Sciatic nerve (tissue), 2 donors: ENCODE measurements at regions not wholly inside any gene's neighbourhood (a gene's known extent, or its start where the extent isn't known, plus 50 kb on each side); places are given as distances from the start of the nearest gene placed in this dataset.

Experiments
- ATAC-seq: fragments of 200-7000 bp; cut with Tn5 transposase; one replicate; pipeline ENCODE4 v1.9.1; 2020; ENCODE audit warnings: mild to moderate bottlenecking, moderate library complexity
- DNase-seq: peaks from one replicate; pipeline ENCODE4 v3.0.0-alpha.2; 2020; ENCODE audit warnings: low spot score
- intact Hi-C: fragments of 100-400 bp; cut with DNase I; formaldehyde crosslinking; loops from one replicate; pipeline ENCODE4 v1.14.2; 2022
- donor health status: DM: no; HTN: no; CAD: no.
- donor health status: DM: no; HTN: no; CAD: no.

GRCh38 chr12:74963304-74963703, 246.3 kb downstream of the KCNC2 start:
- intact Hi-C loops: no loop called here

GRCh38 chr12:74963867-74964331, 245.7 kb downstream of the KCNC2 start:
- DNase-seq: no peak
- intact Hi-C loops: no loop called here
- no peak for ATAC-seq

More at GRCh38 chr12:74963304-74963703, 246.3 kb downstream of the KCNC2 start:
- DNase-seq (no peak), ATAC-seq (no peak)

DNA sequence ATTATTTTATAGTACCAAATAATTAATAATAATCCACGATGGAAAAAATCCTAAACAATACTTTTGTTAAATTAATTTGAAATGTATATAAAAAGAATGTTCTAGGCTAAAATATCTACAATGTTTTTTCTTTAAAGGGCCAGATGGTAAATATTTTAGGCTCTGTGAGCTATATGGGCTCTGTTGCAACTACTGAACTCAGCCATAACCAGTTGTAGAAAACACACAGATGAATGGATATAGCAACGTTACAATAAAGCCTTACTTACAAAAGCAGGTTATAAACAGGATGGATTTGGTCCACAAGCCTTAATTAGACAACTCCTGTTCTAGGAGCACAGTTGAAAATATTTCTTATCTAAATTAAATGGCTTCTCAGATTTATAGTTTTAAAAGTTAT, 245.2 kb downstream of the KCNC2 start:
- DNase-seq: no peak
- intact Hi-C loops: no loop called here
- no peak for ATAC-seq

GRCh38 chr12:74971201-74971600, 238.4 kb downstream of the KCNC2 start:
- DNase-seq: no peak
- ATAC-seq: no peak
- intact Hi-C loops: no loop called here

DNA sequence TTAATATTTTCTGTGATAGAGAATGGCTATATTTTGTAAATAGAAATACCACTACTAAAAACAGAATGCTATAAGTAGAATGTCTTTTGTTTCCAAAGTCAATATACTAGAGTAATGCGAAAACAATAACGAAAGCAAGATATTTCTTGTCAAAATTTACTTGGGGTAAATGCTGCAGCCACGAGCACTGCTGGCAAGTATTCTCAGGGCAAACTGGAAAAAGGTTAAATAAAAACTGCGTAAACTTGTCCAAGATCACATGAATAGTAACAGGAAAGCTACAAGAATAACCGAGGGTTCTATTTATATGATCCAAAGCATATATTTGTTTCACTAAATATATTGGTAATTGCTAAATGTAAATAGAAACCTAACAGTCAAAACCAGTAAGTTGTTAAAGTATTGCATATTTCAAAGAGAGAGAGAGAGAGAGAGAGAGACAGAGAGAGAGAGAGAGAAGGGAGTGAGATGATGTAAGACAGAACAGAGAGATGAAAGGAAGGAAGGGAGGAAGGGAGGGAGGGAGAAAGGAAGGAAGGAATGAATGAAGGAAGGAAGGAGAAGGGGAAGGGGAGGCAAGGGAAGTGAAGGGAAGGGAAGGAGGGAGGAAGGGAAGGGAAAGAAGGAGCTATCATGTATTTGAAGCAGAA, 231.7 kb downstream of the KCNC2 start:
- DNase-seq: no peak
- intact Hi-C loops: no loop called here
- ATAC-seq: no peak

GRCh38 chr12:74980510-74980909, 229.1 kb downstream of the KCNC2 start:
- no peak for ATAC-seq
- intact Hi-C loops: no loop called here
- no peak for DNase-seq

- no peak for DNase-seq
- intact Hi-C loops: no loop called here
- ATAC-seq: no peak
Measured at GRCh38 chr12:74981541-74981940, 228.1 kb downstream of the KCNC2 start.

DNA sequence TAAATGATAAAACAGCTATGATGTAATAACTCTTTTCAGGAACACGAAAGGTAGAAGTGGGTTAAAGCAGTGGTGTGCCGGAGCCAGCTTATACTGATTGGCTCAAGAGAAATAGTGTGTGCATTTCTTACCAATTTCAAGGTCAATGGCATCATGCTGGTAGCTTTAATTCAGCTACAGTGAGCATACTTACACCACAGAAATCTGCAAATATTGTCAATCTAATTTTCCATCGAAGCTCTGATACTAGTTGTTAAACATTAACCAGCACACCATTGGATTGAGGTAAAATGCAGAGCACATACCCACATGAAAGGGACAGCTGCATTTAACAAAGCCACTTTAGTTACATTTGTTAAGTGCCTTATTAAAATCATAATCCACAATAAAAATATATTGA, 225.7 kb downstream of the KCNC2 start:
- no peak for DNase-seq
- intact Hi-C loops: no loop called here
- no peak for ATAC-seq

GRCh38 chr12:74984631-74985030, 225.0 kb downstream of the KCNC2 start:
- no peak for DNase-seq
- intact Hi-C loops: no loop called here
- ATAC-seq: no peak

- no peak for DNase-seq
- no peak for ATAC-seq
- intact Hi-C loops: no loop called here
Measured at GRCh38 chr12:74985293-74985985, 224.2 kb downstream of the KCNC2 start.

DNA sequence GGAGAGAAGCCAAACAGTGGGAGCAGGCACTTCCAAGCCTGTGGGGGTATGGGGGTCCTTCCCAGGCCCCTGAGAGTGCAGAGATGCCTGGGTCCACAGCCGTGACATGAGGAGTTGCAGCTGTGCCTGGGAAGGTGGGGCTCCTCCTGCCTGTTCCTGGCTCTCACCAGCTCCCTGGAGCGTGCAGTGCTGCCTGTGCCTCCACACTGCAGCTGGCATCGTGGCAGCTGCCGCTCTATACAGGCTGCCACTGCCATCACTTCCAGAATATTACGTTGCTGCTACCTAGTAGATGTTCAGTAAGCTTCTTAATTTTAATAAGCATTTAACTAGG, 223.7 kb downstream of the KCNC2 start:
- ATAC-seq: no peak
- intact Hi-C loops: no loop called here
- DNase-seq: no peak

GRCh38 chr12:74988156-74988555, 221.5 kb downstream of the KCNC2 start:
- no peak for DNase-seq
- intact Hi-C loops: no loop called here

More at GRCh38 chr12:74988156-74988555, 221.5 kb downstream of the KCNC2 start:
- ATAC-seq: no peak
